ENCODE measurements at regions not wholly inside any gene's neighbourhood (a gene's known extent, or its start where the extent isn't known, plus 50 kb on each side); places are given as distances from the start of the nearest gene placed in this dataset.

- DNase-seq = no peak
Observed at GRCh38 chr2:23291239-23291638, 93.7 kb upstream of the KLHL29 start.

GRCh38 chr2:23292024-23292423 lies 93.0 kb upstream of the KLHL29 start:
- no peak for DNase-seq

GRCh38 chr2:23293063-23293462 lies 91.9 kb upstream of the KLHL29 start:
- no peak for DNase-seq

- no peak for DNase-seq
Observed at GRCh38 chr2:23293731-23294130, 91.2 kb upstream of the KLHL29 start.

- no peak for DNase-seq
Observed at GRCh38 chr2:23294238-23294637, 90.7 kb upstream of the KLHL29 start.

- no peak for DNase-seq
Observed at GRCh38 chr2:23296691-23297090, 88.3 kb upstream of the KLHL29 start.

GRCh38 chr2:23297112-23297511 lies 87.9 kb upstream of the KLHL29 start:
- no peak for DNase-seq

- DNase-seq = no peak
Observed at GRCh38 chr2:23298551-23298950, 86.4 kb upstream of the KLHL29 start.

GRCh38 chr2:23299476-23300195 lies 85.3 kb upstream of the KLHL29 start:
- DNase-seq = no peak

- no peak for DNase-seq
Observed at GRCh38 chr2:23301136-23301535, 83.8 kb upstream of the KLHL29 start.

- DNase-seq = no peak
Observed at GRCh38 chr2:23302591-23302990, 82.4 kb upstream of the KLHL29 start.

- DNase-seq = no peak
Observed at GRCh38 chr2:23306401-23306800, 78.6 kb upstream of the KLHL29 start.

GRCh38 chr2:23311186-23311585 lies 73.8 kb upstream of the KLHL29 start:
- DNase-seq = no peak

- no peak for DNase-seq
Observed at GRCh38 chr2:23312996-23313606, 71.9 kb upstream of the KLHL29 start.

GRCh38 chr2:23314687-23315086 lies 70.3 kb upstream of the KLHL29 start:
- no peak for DNase-seq

GRCh38 chr2:23320058-23320457 lies 64.9 kb upstream of the KLHL29 start:
- DNase-seq = no peak

GRCh38 chr2:23321751-23322150 lies 63.2 kb upstream of the KLHL29 start:
- no peak for DNase-seq

GRCh38 chr2:23322567-23323197 lies 62.3 kb upstream of the KLHL29 start:
- DNase-seq = no peak

- no peak for DNase-seq
Observed at GRCh38 chr2:23323198-23323916, 61.6 kb upstream of the KLHL29 start.

GRCh38 chr2:23323917-23324680 lies 60.9 kb upstream of the KLHL29 start:
- peak; percentile 72 for DNase-seq

GRCh38 chr2:23326330-23326729 lies 58.6 kb upstream of the KLHL29 start:
- DNase-seq = no peak

- peak; percentile 41 for DNase-seq
Observed at GRCh38 chr2:23327416-23327815, 57.6 kb upstream of the KLHL29 start.

- no peak for DNase-seq
Observed at GRCh38 chr2:23327887-23328286, 57.1 kb upstream of the KLHL29 start.

Measured in NCI-H2107 (cell line).